K562 (cell line): ENCODE measurements at regions not wholly inside any gene's neighbourhood (a gene's known extent, or its start where the extent isn't known, plus 50 kb on each side); places are given as distances from the start of the nearest gene placed in this dataset.

Experiments
- ATAC-seq: fragments of 200-7000 bp; cut with Tn5 transposase; 3 replicates; pipeline ENCODE4 v1.9.1; 2020; ENCODE audit warnings: moderate library complexity
- BruUV-seq: library from RNA; stranded (reverse); fragments of 400-500 nt; replicated peaks from 2 replicates; lab custom pipeline; 2021; lab: Mats Ljungman, UMichigan
- CTCF ChIA-PET: fragments of 300-600 bp; formaldehyde crosslinking; extraction: SDS; loops from one replicate; lab custom pipeline; 2021; ENCODE audit warnings: low intra/inter-chr PET ratio; lab: Yijun Ruan, JAX
- POLR2A ChIA-PET: fragments of 300-600, 350-650 bp; sonication (Branson Sonifier 250); formaldehyde crosslinking; extraction: SDS; loops from one replicate; lab custom pipeline; 2021; ENCODE audit warnings: antibody characterized with exemption, inconsistent platforms; lab: Yijun Ruan, JAX
- DNase-seq, 4 experiments: peaks; one replicate each; pipeline versions ENCODE4 v3.0.0 to v3.0.0-alpha.2; 2011 to 2018; ENCODE audit warnings: low spot score in 3 of 4, mixed read lengths in 3 of 4; ENCODE audit errors: extremely low read depth in 1 of 4
- FAIRE-seq: peaks from 2 replicates; lab custom pipeline; 2011; peaks lifted over from hg19 to GRCh38; lab: Jason Lieb, UNC
- H2AFZ ChIP-seq: 2 replicates; pipeline ENCODE4 v1.6.0; 2011; ENCODE audit warnings: low read depth, low read length, control low read depth, inconsistent platforms
- H3K27ac ChIP-seq: fragments of 200-600 bp; 3 replicates; pipeline ENCODE4 v1.8.0; 2011; ENCODE audit warnings: low read depth, mild to moderate bottlenecking, control low read depth, inconsistent platforms, low read length, moderate library complexity, mixed read lengths; ENCODE audit errors: extremely low read depth
- H3K27me3 ChIP-seq, 2 experiments: fragments of 300-600 bp in 1 of 2; 2 replicates in 1 of 2; 3 replicates in 1 of 2; pipeline versions ENCODE4 v1.6.0 to v1.8.0; 2011; ENCODE audit warnings: inconsistent platforms in 2 of 2, low read length in 2 of 2, mild to moderate bottlenecking in 1 of 2, mixed read lengths in 1 of 2, moderate library complexity in 1 of 2; ENCODE audit not compliant: control insufficient read depth in 2 of 2, insufficient read depth in 2 of 2
- H3K36me3 ChIP-seq: fragments of 300-600 bp; 3 replicates; pipeline ENCODE4 v1.8.0; 2011; ENCODE audit warnings: mild to moderate bottlenecking, low read length, inconsistent platforms; ENCODE audit not compliant: control insufficient read depth, insufficient read depth
- H3K4me1 ChIP-seq, 2 experiments: fragments of 200-600 bp in 1 of 2; replicated peaks in 1 of 2; 2 replicates in 1 of 2; 3 replicates in 1 of 2; pipeline versions ENCODE4 v1.5.1 to v1.8.0; 2011; ENCODE audit warnings: inconsistent platforms in 2 of 2, low read length in 2 of 2, mild to moderate bottlenecking in 1 of 2, mixed read lengths in 1 of 2, moderate library complexity in 1 of 2; ENCODE audit not compliant: control insufficient read depth in 2 of 2, insufficient read depth in 2 of 2
- H3K4me2 ChIP-seq: 2 replicates; pipeline ENCODE4 v1.6.1; 2011; ENCODE audit warnings: low read length, control low read depth, inconsistent platforms, mixed read lengths; ENCODE audit not compliant: insufficient read depth
- H3K4me3 ChIP-seq: fragments of 200-600 bp; sonication (generic), shearing (Covaris generic); 2 replicates; pipeline ENCODE4 v1.5.1; 2016; ENCODE audit warnings: control low read depth, inconsistent platforms
- H3K79me2 ChIP-seq: fragments of 200-600 bp; 3 replicates; pipeline ENCODE4 v1.8.0; 2011; ENCODE audit warnings: low read length, inconsistent platforms; ENCODE audit not compliant: control insufficient read depth, insufficient read depth
- H3K9ac ChIP-seq, 2 experiments: 2 replicates each; pipeline versions ENCODE4 v1.6.0 to v1.6.1; 2011; ENCODE audit warnings: low read depth in 2 of 2, low read length in 2 of 2, control low read depth in 1 of 2, inconsistent platforms in 1 of 2, mild to moderate bottlenecking in 1 of 2, mixed read lengths in 1 of 2; ENCODE audit not compliant: insufficient read depth in 1 of 2
- H3K9me1 ChIP-seq: one replicate; pipeline ENCODE4 v1.6.0; 2011; ENCODE audit warnings: inconsistent platforms, mild to moderate bottlenecking, low read length, moderate library complexity; ENCODE audit not compliant: control insufficient read depth, insufficient read depth
- H3K9me3 ChIP-seq: replicated peaks from 2 replicates; pipeline ENCODE4 v1.5.1; 2011; ENCODE audit warnings: low read depth, low read length, inconsistent platforms; ENCODE audit not compliant: control insufficient read depth, insufficient read depth
- H4K20me1 ChIP-seq: replicated peaks from 2 replicates; pipeline ENCODE4 v1.6.1; 2011; ENCODE audit warnings: low read length, inconsistent platforms, mixed read lengths; ENCODE audit not compliant: control insufficient read depth, insufficient read depth
- ASH1L ChIP-seq: fragments of 450-650 bp; IDR thresholded peaks from 2 replicates; pipeline ENCODE4 v1.6.1; 2018; ENCODE audit warnings: borderline replicate concordance, mild to moderate bottlenecking, low read depth; ENCODE audit not compliant: partially characterized antibody
- C11orf30 ChIP-seq: fragments of 450-650 bp; IDR thresholded peaks from 2 replicates; pipeline ENCODE4 v1.6.1; 2016; ENCODE audit warnings: low read depth, mild to moderate bottlenecking
- ESRRA ChIP-seq: fragments of 450-650 bp; IDR thresholded peaks from 2 replicates; pipeline ENCODE4 v1.6.1; 2014; ENCODE audit warnings: low read depth, mild to moderate bottlenecking, moderate library complexity, borderline replicate concordance
- HNRNPH1 ChIP-seq: fragments of 200-400 bp; formaldehyde crosslinking; optimal IDR thresholded peaks from 2 replicates; pipeline ENCODE3; 2017; ENCODE audit warnings: low read depth, mild to moderate bottlenecking, low read length, moderate library complexity
- HNRNPUL1 ChIP-seq: fragments of 200-400 bp; formaldehyde crosslinking; IDR thresholded peaks from 2 replicates; pipeline ENCODE4 v1.6.1; 2017; ENCODE audit warnings: low read length
- MYBL2 ChIP-seq, 2 experiments: fragments of 450-650 bp in 1 of 2; sonication (generic) in 1 of 2; formaldehyde crosslinking in 1 of 2; IDR thresholded peaks; 2 replicates each; pipeline versions ENCODE4 v1.6.1 to v1.8.1; 2017 to 2022; ENCODE audit warnings: borderline replicate concordance in 1 of 2, inconsistent platforms in 1 of 2, low read depth in 1 of 2, mild to moderate bottlenecking in 1 of 2, missing genetic modification reagents in 1 of 2, moderate library complexity in 1 of 2
- SMARCA5 ChIP-seq: fragments of 450-650 bp; IDR thresholded peaks from 2 replicates; pipeline ENCODE4 v1.6.1; 2016
- ZFX ChIP-seq: sonication (generic); formaldehyde crosslinking; IDR thresholded peaks from 2 replicates; pipeline ENCODE4 v1.8.0; 2022; ENCODE audit warnings: mild to moderate bottlenecking, missing genetic modification reagents, moderate library complexity
- ZNF143 ChIP-seq: sonication (generic); formaldehyde crosslinking; IDR thresholded peaks from 2 replicates; pipeline ENCODE4 v1.9.0; 2022; ENCODE audit warnings: mild to moderate bottlenecking, missing genetic modification reagents
- ZSCAN29 ChIP-seq: fragments of 450-650 bp; IDR thresholded peaks from 2 replicates; pipeline ENCODE4 v1.6.1; 2017
- WGBS: fragments of 100-300 bp; shearing (Covaris generic); methylation state at CpG from one replicate; pipeline ENCODE4 v1.1.6; 2016; ENCODE audit warnings: low coverage, mixed read lengths; ENCODE audit not compliant: insufficient coverage; ENCODE audit errors: missing lambda C conversion rate; 5-methylcytosine and 5-hydroxymethylcytosine counted together
- in situ Hi-C: fragments of 300-500 bp; cut with MboI; formaldehyde crosslinking; loops from 4 replicates; pipeline ENCODE4 v1.15.0; 2018; ENCODE audit warnings: inconsistent platforms, mixed read lengths
- intact Hi-C: fragments of 100-400 bp; cut with micrococcal nuclease; formaldehyde crosslinking; loops from 2 replicates; pipeline ENCODE4 v1.14.2; 2022
- TF ChIP-seq, protein P1 (sequence below): sonication (generic); formaldehyde crosslinking; IDR thresholded peaks from 2 replicates; pipeline ENCODE4 v1.8.0; 2022; ENCODE audit warnings: missing genetic modification reagents, mild to moderate bottlenecking, moderate library complexity, borderline replicate concordance
- TF ChIP-seq, protein P2 (sequence below): sonication (generic); formaldehyde crosslinking; IDR thresholded peaks from 2 replicates; pipeline ENCODE4 v1.9.0; 2022; ENCODE audit warnings: mild to moderate bottlenecking, missing genetic modification reagents

DNA sequence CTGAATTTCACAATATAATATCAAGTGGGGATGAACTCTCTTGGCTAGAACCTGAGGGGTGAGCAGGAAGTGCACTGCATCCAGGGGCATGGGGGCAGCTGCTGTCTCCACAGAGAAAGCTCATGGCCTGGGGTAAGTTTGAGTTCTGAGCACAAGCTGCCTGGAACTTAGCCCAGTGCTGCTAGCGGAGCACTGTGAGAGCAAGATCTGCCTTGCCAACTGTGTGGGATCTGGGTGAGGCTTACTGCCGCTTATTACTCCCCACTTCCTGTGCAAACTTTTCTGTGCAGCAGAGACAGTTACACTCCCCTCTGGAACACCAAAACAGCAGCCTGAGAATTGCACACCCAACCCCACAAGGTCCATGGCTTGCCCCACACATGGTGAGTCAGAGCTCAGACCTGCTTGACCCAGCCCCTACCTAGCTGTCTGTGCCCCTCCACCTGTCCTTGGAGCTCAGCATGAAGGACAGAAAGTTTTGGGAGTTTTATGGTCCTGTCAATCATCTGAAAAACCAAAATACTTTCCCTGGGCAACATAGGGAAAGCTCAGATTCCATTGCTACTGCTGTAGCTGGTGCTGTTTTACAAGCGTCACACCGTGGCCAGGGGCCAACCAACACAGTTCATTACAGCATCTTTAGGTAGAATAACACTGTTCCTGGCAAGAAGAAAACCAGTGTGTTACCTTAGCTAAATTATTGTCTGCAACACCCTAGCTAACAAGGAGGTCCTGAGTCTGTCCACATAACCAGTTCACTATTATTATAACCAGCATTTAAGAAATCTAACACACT lies 762.1 kb upstream of the NEGR1 start:
- no peaks in the 10 kb centered on the region for H3K36me3 ChIP-seq
- H3K4me2 ChIP-seq: no peak overlapping the region
- H3K79me2 ChIP-seq: no peaks in the 10 kb centered on the region
- H2AFZ ChIP-seq: no peak overlapping the region
- in situ Hi-C loops (no loop called here), intact Hi-C loops (no loop called here)
- ChIA-PET POLR2A (interaction anchor here (0.5 kb wide), 1 partner anchor 12 kb away, joined by 3 read pairs; no protein-coding TSS in a partner anchor), CTCF (no interaction called here)
- 0 out of 2 replicates have a peak, but pooled peaks cover 1% of the 10 kb centered on the region for H3K9me3 ChIP-seq
- no peak for ATAC-seq
- H3K9ac ChIP-seq: no peak overlapping the region
- no peak for FAIRE-seq
- no peaks in the 10 kb centered on the region for H3K9me1 ChIP-seq
- no TSS peak for BruUV-seq
- H3K27ac ChIP-seq: no peak overlapping the region
- TF ChIP-seq ZFX: no peak
- no peak for TF ChIP-seq HNRNPUL1
- no peak for TF ChIP-seq ESRRA
- TF ChIP-seq HNRNPH1: no peak
- TF ChIP-seq, protein P1, sequence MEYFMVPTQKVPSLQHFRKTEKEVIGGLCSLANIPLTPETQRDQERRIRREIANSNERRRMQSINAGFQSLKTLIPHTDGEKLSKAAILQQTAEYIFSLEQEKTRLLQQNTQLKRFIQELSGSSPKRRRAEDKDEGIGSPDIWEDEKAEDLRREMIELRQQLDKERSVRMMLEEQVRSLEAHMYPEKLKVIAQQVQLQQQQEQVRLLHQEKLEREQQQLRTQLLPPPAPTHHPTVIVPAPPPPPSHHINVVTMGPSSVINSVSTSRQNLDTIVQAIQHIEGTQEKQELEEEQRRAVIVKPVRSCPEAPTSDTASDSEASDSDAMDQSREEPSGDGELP (CRISPR knock-in tag): no peak
- no peak for TF ChIP-seq ZSCAN29
- TF ChIP-seq, protein P2, sequence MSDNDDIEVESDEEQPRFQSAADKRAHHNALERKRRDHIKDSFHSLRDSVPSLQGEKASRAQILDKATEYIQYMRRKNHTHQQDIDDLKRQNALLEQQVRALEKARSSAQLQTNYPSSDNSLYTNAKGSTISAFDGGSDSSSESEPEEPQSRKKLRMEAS (CRISPR knock-in tag): no peak
- no peak for TF ChIP-seq SMARCA5
- no peak for TF ChIP-seq C11orf30
- TF ChIP-seq MYBL2 (IDR thresholded peaks at IDR 0.05; ENCODE audit: low read depth): no peak
- TF ChIP-seq MYBL2 (CRISPR knock-in tag; IDR thresholded peaks at IDR 0.05; ENCODE audit: borderline replicate concordance): no peak
- TF ChIP-seq ASH1L: no peak
- no peak for TF ChIP-seq ZNF143 (CRISPR knock-in tag)
- WGBS: 5% methylated on average over 4 of the region's 4 CpGs
- H3K4me3 ChIP-seq: no peak overlapping the region
- DNase-seq: no peak
- H3K27me3 ChIP-seq: no peaks in the 10 kb centered on the region
- no peaks in the 10 kb centered on the region for H4K20me1 ChIP-seq
- no peaks in the 10 kb centered on the region for H3K4me1 ChIP-seq
